ENCODE measurements at regions not wholly inside any gene's neighbourhood (a gene's known extent, or its start where the extent isn't known, plus 50 kb on each side); places are given as distances from the start of the nearest gene placed in this dataset.

GRCh38 chr13:68522184-68522583 is 1292.0 kb upstream of the PCDH9 start:
- Histone ChIP-seq H3K4me3 (ENCODE audit: low read length) (no peak overlapping the region), H3K9ac (ENCODE audit: low read depth, low read length) (no peak overlapping the region)

GRCh38 chr13:68509734-68510621 is 1279.8 kb upstream of the PCDH9 start:
- Histone ChIP-seq H3K27me3 (ENCODE audit: insufficient read depth, low read length) (no peaks in the 10 kb centered on the region), H3K36me3 (ENCODE audit: insufficient read depth, low read depth, low read length) (no peaks in the 10 kb centered on the region), H3K4me3 (ENCODE audit: low read length) (no peak overlapping the region)

More at GRCh38 chr13:68522184-68522583, 1292.0 kb upstream of the PCDH9 start:
- H3K36me3 ChIP-seq (ENCODE audit: insufficient read depth, low read depth, low read length) = no peaks in the 10 kb centered on the region
- H3K4me1 ChIP-seq (ENCODE audit: insufficient read depth, low read length) = no peaks in the 10 kb centered on the region
- no peak overlapping the region for H3K27ac ChIP-seq (ENCODE audit: low read length)
- no peaks in the 10 kb centered on the region for H3K27me3 ChIP-seq (ENCODE audit: insufficient read depth, low read length)
- H3K9me3 ChIP-seq (ENCODE audit: insufficient read depth, low read depth, low read length) = no peaks in the 10 kb centered on the region

GRCh38 chr13:68506888-68507551 is 1276.9 kb upstream of the PCDH9 start:
- Histone ChIP-seq H3K9me3 (ENCODE audit: insufficient read depth, low read depth, low read length) (no peaks in the 10 kb centered on the region), H3K27me3 (ENCODE audit: insufficient read depth, low read length) (no peaks in the 10 kb centered on the region), H3K4me3 (ENCODE audit: low read length) (no peak overlapping the region), H3K36me3 (ENCODE audit: insufficient read depth, low read depth, low read length) (no peaks in the 10 kb centered on the region), H3K27ac (ENCODE audit: low read length) (no peak overlapping the region), H3K4me1 (ENCODE audit: insufficient read depth, low read length) (no peaks in the 10 kb centered on the region), H3K9ac (ENCODE audit: low read depth, low read length) (no peak overlapping the region)

More at GRCh38 chr13:68509734-68510621, 1279.8 kb upstream of the PCDH9 start:
- H3K27ac ChIP-seq (ENCODE audit: low read length) = no peak overlapping the region
- H3K9ac ChIP-seq (ENCODE audit: low read depth, low read length) = no peak overlapping the region
- H3K9me3 ChIP-seq (ENCODE audit: insufficient read depth, low read depth, low read length) = no peaks in the 10 kb centered on the region
- H3K4me1 ChIP-seq (ENCODE audit: insufficient read depth, low read length) = no peaks in the 10 kb centered on the region

- no peak overlapping the region for H3K27ac ChIP-seq (ENCODE audit: low read length)
- no peaks in the 10 kb centered on the region for H3K9me3 ChIP-seq (ENCODE audit: insufficient read depth, low read depth, low read length)
- H3K36me3 ChIP-seq (ENCODE audit: insufficient read depth, low read depth, low read length) = no peaks in the 10 kb centered on the region
- H3K4me1 ChIP-seq (ENCODE audit: insufficient read depth, low read length) = no peaks in the 10 kb centered on the region
- no peak overlapping the region for H3K4me3 ChIP-seq (ENCODE audit: low read length)
- H3K27me3 ChIP-seq (ENCODE audit: insufficient read depth, low read length) = no peaks in the 10 kb centered on the region
- no peak overlapping the region for H3K9ac ChIP-seq (ENCODE audit: low read depth, low read length)
Measured at GRCh38 chr13:68490594-68490993, 1260.5 kb upstream of the PCDH9 start.

GRCh38 chr13:68481130-68481529 is 1251.0 kb upstream of the PCDH9 start:
- H3K9me3 ChIP-seq (ENCODE audit: insufficient read depth, low read depth, low read length) = no peaks in the 10 kb centered on the region
- H3K27me3 ChIP-seq (ENCODE audit: insufficient read depth, low read length) = no peaks in the 10 kb centered on the region
- no peaks in the 10 kb centered on the region for H3K4me1 ChIP-seq (ENCODE audit: insufficient read depth, low read length)
- H3K36me3 ChIP-seq (ENCODE audit: insufficient read depth, low read depth, low read length) = no peaks in the 10 kb centered on the region
- H3K27ac ChIP-seq (ENCODE audit: low read length) = no peak overlapping the region
- no peak overlapping the region for H3K4me3 ChIP-seq (ENCODE audit: low read length)
- no peak overlapping the region for H3K9ac ChIP-seq (ENCODE audit: low read depth, low read length)

- Histone ChIP-seq H3K27ac (ENCODE audit: low read length) (no peak overlapping the region), H3K9me3 (ENCODE audit: insufficient read depth, low read depth, low read length) (no peaks in the 10 kb centered on the region), H3K27me3 (ENCODE audit: insufficient read depth, low read length) (no peaks in the 10 kb centered on the region), H3K4me3 (ENCODE audit: low read length) (no peak overlapping the region), H3K9ac (ENCODE audit: low read depth, low read length) (no peak overlapping the region), H3K4me1 (ENCODE audit: insufficient read depth, low read length) (no peaks in the 10 kb centered on the region), H3K36me3 (ENCODE audit: insufficient read depth, low read depth, low read length) (no peaks in the 10 kb centered on the region)
Measured at GRCh38 chr13:68473834-68474326, 1243.7 kb upstream of the PCDH9 start.

GRCh38 chr13:68467160-68467559 is 1237.0 kb upstream of the PCDH9 start:
- Histone ChIP-seq H3K9me3 (ENCODE audit: insufficient read depth, low read depth, low read length) (no peaks in the 10 kb centered on the region), H3K36me3 (ENCODE audit: insufficient read depth, low read depth, low read length) (no peaks in the 10 kb centered on the region), H3K4me1 (ENCODE audit: insufficient read depth, low read length) (no peaks in the 10 kb centered on the region), H3K27ac (ENCODE audit: low read length) (no peak overlapping the region), H3K27me3 (ENCODE audit: insufficient read depth, low read length) (no peaks in the 10 kb centered on the region), H3K9ac (ENCODE audit: low read depth, low read length) (no peak overlapping the region), H3K4me3 (ENCODE audit: low read length) (no peak overlapping the region)

GRCh38 chr13:68440874-68441273 is 1210.7 kb upstream of the PCDH9 start:
- Histone ChIP-seq H3K27me3 (ENCODE audit: insufficient read depth, low read length) (no peaks in the 10 kb centered on the region), H3K9ac (ENCODE audit: low read depth, low read length) (no peak overlapping the region), H3K36me3 (ENCODE audit: insufficient read depth, low read depth, low read length) (no peaks in the 10 kb centered on the region), H3K27ac (ENCODE audit: low read length) (no peak overlapping the region), H3K4me3 (ENCODE audit: low read length) (no peak overlapping the region), H3K9me3 (ENCODE audit: insufficient read depth, low read depth, low read length) (no peaks in the 10 kb centered on the region), H3K4me1 (ENCODE audit: insufficient read depth, low read length) (no peaks in the 10 kb centered on the region)

- Histone ChIP-seq H3K9ac (ENCODE audit: low read depth, low read length) (no peak overlapping the region), H3K9me3 (ENCODE audit: insufficient read depth, low read depth, low read length) (no peaks in the 10 kb centered on the region), H3K27ac (ENCODE audit: low read length) (no peak overlapping the region), H3K36me3 (ENCODE audit: insufficient read depth, low read depth, low read length) (no peaks in the 10 kb centered on the region), H3K27me3 (ENCODE audit: insufficient read depth, low read length) (no peaks in the 10 kb centered on the region), H3K4me3 (ENCODE audit: low read length) (no peak overlapping the region), H3K4me1 (ENCODE audit: insufficient read depth, low read length) (no peaks in the 10 kb centered on the region)
Measured at GRCh38 chr13:68439817-68440216, 1209.7 kb upstream of the PCDH9 start.

- no peak overlapping the region for H3K27ac ChIP-seq (ENCODE audit: low read length)
- H3K9me3 ChIP-seq (ENCODE audit: insufficient read depth, low read depth, low read length) = no peaks in the 10 kb centered on the region
- no peaks in the 10 kb centered on the region for H3K4me1 ChIP-seq (ENCODE audit: insufficient read depth, low read length)
- no peak overlapping the region for H3K4me3 ChIP-seq (ENCODE audit: low read length)
- no peaks in the 10 kb centered on the region for H3K36me3 ChIP-seq (ENCODE audit: insufficient read depth, low read depth, low read length)
- H3K9ac ChIP-seq (ENCODE audit: low read depth, low read length) = no peak overlapping the region
- H3K27me3 ChIP-seq (ENCODE audit: insufficient read depth, low read length) = no peaks in the 10 kb centered on the region
Measured at GRCh38 chr13:68428292-68428691, 1198.2 kb upstream of the PCDH9 start.

- Histone ChIP-seq H3K9ac (ENCODE audit: low read depth, low read length) (no peak overlapping the region), H3K4me3 (ENCODE audit: low read length) (no peak overlapping the region), H3K36me3 (ENCODE audit: insufficient read depth, low read depth, low read length) (no peaks in the 10 kb centered on the region), H3K27ac (ENCODE audit: low read length) (no peak overlapping the region), H3K27me3 (ENCODE audit: insufficient read depth, low read length) (no peaks in the 10 kb centered on the region), H3K4me1 (ENCODE audit: insufficient read depth, low read length) (no peaks in the 10 kb centered on the region), H3K9me3 (ENCODE audit: insufficient read depth, low read depth, low read length) (no peaks in the 10 kb centered on the region)
Measured at GRCh38 chr13:68417801-68418200, 1187.7 kb upstream of the PCDH9 start.

GRCh38 chr13:68410007-68410406 is 1179.9 kb upstream of the PCDH9 start:
- no peaks in the 10 kb centered on the region for H3K4me1 ChIP-seq (ENCODE audit: insufficient read depth, low read length)
- H3K4me3 ChIP-seq (ENCODE audit: low read length) = no peak overlapping the region
- no peak overlapping the region for H3K27ac ChIP-seq (ENCODE audit: low read length)
- H3K9ac ChIP-seq (ENCODE audit: low read depth, low read length) = no peak overlapping the region
- H3K27me3 ChIP-seq (ENCODE audit: insufficient read depth, low read length) = no peaks in the 10 kb centered on the region
- no peaks in the 10 kb centered on the region for H3K36me3 ChIP-seq (ENCODE audit: insufficient read depth, low read depth, low read length)
- peaks cover 19% of the 10 kb centered on the region for H3K9me3 ChIP-seq (ENCODE audit: insufficient read depth, low read depth, low read length)
